UCSD-AML1 (cell line): ENCODE measurements at regions not wholly inside any gene's neighbourhood (a gene's known extent, or its start where the extent isn't known, plus 50 kb on each side); places are given as distances from the start of the nearest gene placed in this dataset.

ENCODE experiments used
- DNase-seq: peaks from one replicate; lab custom pipeline; 2025; ENCODE audit not compliant: unreplicated experiment; lab: John Stamatoyannopoulos, UW

GRCh38 chr2:144592500-144593256 lies 72.8 kb upstream of the ZEB2 start:
- DNase-seq: no peak

- no peak for DNase-seq
Observed at GRCh38 chr2:144587306-144587705, 67.4 kb upstream of the ZEB2 start.

GRCh38 chr2:144586476-144586875 lies 66.6 kb upstream of the ZEB2 start:
- no peak for DNase-seq

GRCh38 chr2:144583741-144584453 lies 64.0 kb upstream of the ZEB2 start:
- no peak for DNase-seq

GRCh38 chr2:144583381-144583729 lies 63.4 kb upstream of the ZEB2 start:
- peak; percentile 27 for DNase-seq

- peak; percentile 75 for DNase-seq
Observed at GRCh38 chr2:144582651-144583380, 62.9 kb upstream of the ZEB2 start.

GRCh38 chr2:144580521-144581161 lies 60.7 kb upstream of the ZEB2 start:
- peak; percentile 17 for DNase-seq

- no peak for DNase-seq
Observed at GRCh38 chr2:144579556-144579955, 59.6 kb upstream of the ZEB2 start.

- no peak for DNase-seq
Observed at GRCh38 chr2:144578099-144578498, 58.2 kb upstream of the ZEB2 start.

- DNase-seq: no peak
Observed at GRCh38 chr2:144572977-144573376, 53.1 kb upstream of the ZEB2 start.

GRCh38 chr2:144571770-144572169 lies 51.9 kb upstream of the ZEB2 start:
- DNase-seq: no peak

GRCh38 chr2:144570566-144570965 lies 50.6 kb upstream of the ZEB2 start:
- DNase-seq: no peak
